HG02852 (cell line): ENCODE measurements at regions not wholly inside any gene's neighbourhood (a gene's known extent, or its start where the extent isn't known, plus 50 kb on each side); places are given as distances from the start of the nearest gene placed in this dataset.
A peak's percentile ranks its signal among the peaks of the same experiment; 100 is the strongest.

Experiments
- ATAC-seq: cut with Tn5 transposase; IDR thresholded peaks from one replicate; pipeline ENCODE4 v1.9.1; 2021; ENCODE audit warnings: mild to moderate bottlenecking, moderate library complexity; ENCODE audit not compliant: unreplicated experiment

- no peak for ATAC-seq
Measured at GRCh38 chr2:145740302-145740701, 1220.4 kb upstream of the ZEB2 start.

GRCh38 chr2:145739681-145740080 is 1219.8 kb upstream of the ZEB2 start:
- peak; percentile 84 for ATAC-seq

- no peak for ATAC-seq
Measured at GRCh38 chr2:145736871-145737270, 1217.0 kb upstream of the ZEB2 start.

GRCh38 chr2:145731467-145731866 is 1211.5 kb upstream of the ZEB2 start:
- ATAC-seq = no peak

GRCh38 chr2:145729993-145730770 is 1210.3 kb upstream of the ZEB2 start:
- ATAC-seq = no peak

- ATAC-seq = no peak
Measured at GRCh38 chr2:145729481-145729880, 1209.6 kb upstream of the ZEB2 start.

GRCh38 chr2:145728511-145728910 is 1208.6 kb upstream of the ZEB2 start:
- no peak for ATAC-seq

- no peak for ATAC-seq
Measured at GRCh38 chr2:145725876-145726275, 1206.0 kb upstream of the ZEB2 start.

GRCh38 chr2:145724311-145724898 is 1204.5 kb upstream of the ZEB2 start:
- no peak for ATAC-seq

- no peak for ATAC-seq
Measured at GRCh38 chr2:145723872-145724271, 1204.0 kb upstream of the ZEB2 start.

GRCh38 chr2:145721681-145722080 is 1201.8 kb upstream of the ZEB2 start:
- no peak for ATAC-seq

- ATAC-seq = no peak
Measured at GRCh38 chr2:145715601-145716000, 1195.7 kb upstream of the ZEB2 start.

- no peak for ATAC-seq
Measured at GRCh38 chr2:145710303-145710702, 1190.4 kb upstream of the ZEB2 start.

GRCh38 chr2:145702305-145702704 is 1182.4 kb upstream of the ZEB2 start:
- no peak for ATAC-seq

- peak; percentile 75 for ATAC-seq
Measured at GRCh38 chr2:145692971-145693478, 1173.1 kb upstream of the ZEB2 start.

GRCh38 chr2:145691659-145692058 is 1171.7 kb upstream of the ZEB2 start:
- no peak for ATAC-seq

- ATAC-seq = no peak
Measured at GRCh38 chr2:145690183-145690778, 1170.4 kb upstream of the ZEB2 start.

GRCh38 chr2:145689277-145689676 is 1169.4 kb upstream of the ZEB2 start:
- no peak for ATAC-seq

- ATAC-seq = no peak
Measured at GRCh38 chr2:145688156-145688555, 1168.2 kb upstream of the ZEB2 start.

- no peak for ATAC-seq
Measured at GRCh38 chr2:145687442-145688134, 1167.7 kb upstream of the ZEB2 start.

GRCh38 chr2:145685383-145686050 is 1165.6 kb upstream of the ZEB2 start:
- ATAC-seq = no peak
